ENCODE measurements at regions not wholly inside any gene's neighbourhood (a gene's known extent, or its start where the extent isn't known, plus 50 kb on each side); places are given as distances from the start of the nearest gene placed in this dataset.
"Not testable (repeated sequence)": the region's sequence is repeated elsewhere in the genome, so short reads cannot be mapped to it uniquely, and the experiment has no call there.

GRCh38 chr1:82786883-82787282 lies 986.1 kb downstream of the ADGRL2 start:
- TF ChIP-seq CTCF (IDR thresholded peaks at IDR 0.05; ENCODE audit: low read depth, low read length, missing control alignments), result no peak
- no peak overlapping the region for H3K4me3 ChIP-seq (ENCODE audit: low read depth, low read length)
- no peak for DNase-seq (ENCODE audit: low read depth)

GRCh38 chr1:82785268-82785790 lies 984.6 kb downstream of the ADGRL2 start:
- DNase-seq (ENCODE audit: low read depth), result no peak
- no peak for TF ChIP-seq CTCF (IDR thresholded peaks at IDR 0.05; ENCODE audit: low read depth, low read length, missing control alignments)
- no peak overlapping the region for H3K4me3 ChIP-seq (ENCODE audit: low read depth, low read length)

- no peak for DNase-seq (ENCODE audit: low read depth)
- H3K4me3 ChIP-seq (ENCODE audit: low read depth, low read length), result no peak overlapping the region
- TF ChIP-seq CTCF (IDR thresholded peaks at IDR 0.05; ENCODE audit: low read depth, low read length, missing control alignments), result no peak
Observed at GRCh38 chr1:82783044-82783443, 982.3 kb downstream of the ADGRL2 start.

- TF ChIP-seq CTCF (IDR thresholded peaks at IDR 0.05; ENCODE audit: low read depth, low read length, missing control alignments), result no peak
- no peak overlapping the region for H3K4me3 ChIP-seq (ENCODE audit: low read depth, low read length)
- DNase-seq (ENCODE audit: low read depth), result no peak
Observed at GRCh38 chr1:82782599-82782998, 981.9 kb downstream of the ADGRL2 start.

- H3K4me3 ChIP-seq (ENCODE audit: low read depth, low read length), result no peak overlapping the region
- TF ChIP-seq CTCF (IDR thresholded peaks at IDR 0.05; ENCODE audit: low read depth, low read length, missing control alignments), result peak; percentile 17
- DNase-seq (ENCODE audit: low read depth), result no peak
Observed at GRCh38 chr1:82778612-82779011, 977.9 kb downstream of the ADGRL2 start.

GRCh38 chr1:82777240-82777639 lies 976.5 kb downstream of the ADGRL2 start:
- no peak for DNase-seq (ENCODE audit: low read depth)
- no peak overlapping the region for H3K4me3 ChIP-seq (ENCODE audit: low read depth, low read length)
- no peak for TF ChIP-seq CTCF (IDR thresholded peaks at IDR 0.05; ENCODE audit: low read depth, low read length, missing control alignments)

GRCh38 chr1:82776730-82777129 lies 976.0 kb downstream of the ADGRL2 start:
- H3K4me3 ChIP-seq (ENCODE audit: low read depth, low read length); DNase-seq (ENCODE audit: low read depth): not testable (repeated sequence)

All from GM12864 (cell line).